ENCODE measurements at regions not wholly inside any gene's neighbourhood (a gene's known extent, or its start where the extent isn't known, plus 50 kb on each side); places are given as distances from the start of the nearest gene placed in this dataset.

DNA sequence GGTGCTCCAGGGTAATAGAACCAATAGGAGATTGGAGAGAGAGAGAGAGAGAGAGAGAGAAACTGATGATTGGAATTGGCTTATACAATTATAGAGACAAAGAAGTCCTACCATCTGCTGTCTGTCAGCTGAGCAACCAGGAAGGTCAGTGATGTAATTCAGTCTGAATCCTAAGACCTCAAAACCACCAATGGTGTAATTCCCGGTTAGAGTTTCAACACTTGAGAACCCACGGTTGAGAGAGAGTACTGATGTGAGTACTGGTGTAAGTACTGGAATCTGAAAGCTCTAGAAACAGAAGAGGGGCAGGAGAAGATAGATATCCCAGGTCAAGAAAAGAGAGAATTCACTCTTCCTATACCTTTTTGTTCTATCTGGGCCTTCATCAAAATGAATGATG is 775.8 kb downstream of the EFNA5 start:
- Histone ChIP-seq H3K36me3 (ENCODE audit: control insufficient read depth in 2 of 2, extremely low read depth in 1 of 2, insufficient read depth in 2 of 2, low read length in 2 of 2) (no peaks in the 10 kb centered on the region), H3K27ac (ENCODE audit: control insufficient read depth, insufficient read depth, low read length) (no peak overlapping the region), H3K4me1 (ENCODE audit: control insufficient read depth, extremely low read depth, insufficient read depth, low read length) (no peaks in the 10 kb centered on the region), H4K20me1 (ENCODE audit: control insufficient read depth, extremely low read depth, insufficient read depth, low read length) (no peaks in the 10 kb centered on the region), H3K79me2 (ENCODE audit: control insufficient read depth, insufficient read depth, low read length) (no peaks in the 10 kb centered on the region), H3K27me3 (ENCODE audit: control insufficient read depth, extremely low read depth, insufficient read depth, low read length) (no peaks in the 10 kb centered on the region), H3K4me2 (ENCODE audit: control insufficient read depth, extremely low read depth, insufficient read depth, low read depth, low read length) (no peak overlapping the region), H3K9ac (ENCODE audit: control insufficient read depth, extremely low read depth, insufficient read depth, low read length) (no peak overlapping the region), H3K4me3 (ENCODE audit: control insufficient read depth in 2 of 3, extremely low read depth in 1 of 3, insufficient read depth in 2 of 3, low read depth in 1 of 3, low read length in 3 of 3) (no peak overlapping the region), H2AFZ (ENCODE audit: control insufficient read depth, low read length) (no peak overlapping the region), H3K9me1 (ENCODE audit: control insufficient read depth, extremely low read depth, insufficient read depth, low read length) (no peaks in the 10 kb centered on the region), H3K9me3 (ENCODE audit: control insufficient read depth, low read depth, low read length) (no peaks in the 10 kb centered on the region)
- TF ChIP-seq EZH2 (IDR thresholded peaks at IDR 0.05; ENCODE audit: low read length) = no peak
- TF ChIP-seq, protein P1, sequence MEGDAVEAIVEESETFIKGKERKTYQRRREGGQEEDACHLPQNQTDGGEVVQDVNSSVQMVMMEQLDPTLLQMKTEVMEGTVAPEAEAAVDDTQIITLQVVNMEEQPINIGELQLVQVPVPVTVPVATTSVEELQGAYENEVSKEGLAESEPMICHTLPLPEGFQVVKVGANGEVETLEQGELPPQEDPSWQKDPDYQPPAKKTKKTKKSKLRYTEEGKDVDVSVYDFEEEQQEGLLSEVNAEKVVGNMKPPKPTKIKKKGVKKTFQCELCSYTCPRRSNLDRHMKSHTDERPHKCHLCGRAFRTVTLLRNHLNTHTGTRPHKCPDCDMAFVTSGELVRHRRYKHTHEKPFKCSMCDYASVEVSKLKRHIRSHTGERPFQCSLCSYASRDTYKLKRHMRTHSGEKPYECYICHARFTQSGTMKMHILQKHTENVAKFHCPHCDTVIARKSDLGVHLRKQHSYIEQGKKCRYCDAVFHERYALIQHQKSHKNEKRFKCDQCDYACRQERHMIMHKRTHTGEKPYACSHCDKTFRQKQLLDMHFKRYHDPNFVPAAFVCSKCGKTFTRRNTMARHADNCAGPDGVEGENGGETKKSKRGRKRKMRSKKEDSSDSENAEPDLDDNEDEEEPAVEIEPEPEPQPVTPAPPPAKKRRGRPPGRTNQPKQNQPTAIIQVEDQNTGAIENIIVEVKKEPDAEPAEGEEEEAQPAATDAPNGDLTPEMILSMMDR (optimal IDR thresholded peaks at IDR 0.05 in 1 of 3, IDR thresholded peaks at IDR 0.05 in 1 of 3, conservative IDR thresholded peaks at IDR 0.05 in 1 of 3; ENCODE audit: extremely low read depth in 1 of 3, insufficient read depth in 2 of 3, low read length in 3 of 3) = no peak
- dilution Hi-C loops (cut with MboI; ENCODE audit: extremely low pct_ligation_motif_present, low sequenced_read_pairs) = no loop called here
- DNase-seq (ENCODE audit: low read depth, low spot score) (no peak), FAIRE-seq (no peak)

DNA sequence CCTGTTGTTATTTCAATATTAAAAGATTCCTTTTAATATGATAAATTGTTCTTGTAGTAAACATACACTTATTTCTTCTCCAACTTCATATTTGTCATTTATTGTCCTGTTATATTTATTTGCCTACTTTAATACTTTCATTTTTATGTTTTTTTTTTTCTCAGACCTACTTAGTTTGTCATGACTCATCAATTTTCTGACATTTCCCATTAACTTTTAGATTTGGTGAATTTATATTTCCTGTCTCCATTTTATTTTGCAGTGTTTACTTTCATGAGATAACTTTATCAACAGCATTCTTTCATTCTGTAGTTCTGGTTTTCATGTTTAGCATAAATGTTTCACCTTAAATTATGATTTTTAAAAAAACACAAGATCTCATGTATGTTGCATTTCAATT is 788.7 kb downstream of the EFNA5 start:
- Histone ChIP-seq H3K36me3 (ENCODE audit: control insufficient read depth in 2 of 2, extremely low read depth in 1 of 2, insufficient read depth in 2 of 2, low read length in 2 of 2) (no peaks in the 10 kb centered on the region), H3K9me3 (ENCODE audit: control insufficient read depth, low read depth, low read length) (no peaks in the 10 kb centered on the region), H3K9ac (ENCODE audit: control insufficient read depth, extremely low read depth, insufficient read depth, low read length) (no peak overlapping the region), H3K4me3 (ENCODE audit: control insufficient read depth in 2 of 3, extremely low read depth in 1 of 3, insufficient read depth in 2 of 3, low read depth in 1 of 3, low read length in 3 of 3) (no peak overlapping the region), H4K20me1 (ENCODE audit: control insufficient read depth, extremely low read depth, insufficient read depth, low read length) (no peaks in the 10 kb centered on the region), H3K9me1 (ENCODE audit: control insufficient read depth, extremely low read depth, insufficient read depth, low read length) (no peaks in the 10 kb centered on the region), H3K79me2 (ENCODE audit: control insufficient read depth, insufficient read depth, low read length) (no peaks in the 10 kb centered on the region), H3K27me3 (ENCODE audit: control insufficient read depth, extremely low read depth, insufficient read depth, low read length) (no peaks in the 10 kb centered on the region), H2AFZ (ENCODE audit: control insufficient read depth, low read length) (no peak overlapping the region), H3K4me2 (ENCODE audit: control insufficient read depth, extremely low read depth, insufficient read depth, low read depth, low read length) (no peak overlapping the region), H3K27ac (ENCODE audit: control insufficient read depth, insufficient read depth, low read length) (no peak overlapping the region), H3K4me1 (ENCODE audit: control insufficient read depth, extremely low read depth, insufficient read depth, low read length) (no peaks in the 10 kb centered on the region)
- TF ChIP-seq, protein P1 (optimal IDR thresholded peaks at IDR 0.05 in 1 of 3, IDR thresholded peaks at IDR 0.05 in 1 of 3, conservative IDR thresholded peaks at IDR 0.05 in 1 of 3; ENCODE audit: extremely low read depth in 1 of 3, insufficient read depth in 2 of 3, low read length in 3 of 3) = no peak
- no peak for TF ChIP-seq EZH2 (IDR thresholded peaks at IDR 0.05; ENCODE audit: low read length)
- dilution Hi-C loops (cut with MboI; ENCODE audit: extremely low pct_ligation_motif_present, low sequenced_read_pairs) = no loop called here
- no peak for DNase-seq (ENCODE audit: low read depth, low spot score)
- no peak for FAIRE-seq
